Ascending aorta (tissue), 2 donors: ENCODE measurements at regions not wholly inside any gene's neighbourhood (a gene's known extent, or its start where the extent isn't known, plus 50 kb on each side); places are given as distances from the start of the nearest gene placed in this dataset.

Source experiments
- DNase-seq, 2 donors: peaks; one replicate each; pipeline ENCODE4 v3.0.0-alpha.2; 2019; ENCODE audit warnings: low spot score in 2 of 2
- H3K27ac ChIP-seq, 2 donors: fragments of 200-600 bp; sonication (generic); one replicate each; pipeline ENCODE4 v1.5.1; 2016 to 2017; ENCODE audit warnings: mild to moderate bottlenecking in 1 of 2
- H3K27me3 ChIP-seq: fragments of 200-600 bp; sonication (generic); one replicate; pipeline ENCODE4 v1.5.1; 2017
- H3K36me3 ChIP-seq, 2 donors: fragments of 200-600 bp; sonication (generic); one replicate each; pipeline ENCODE4 v1.5.1; 2016
- H3K4me1 ChIP-seq, 2 donors: fragments of 200-600 bp; sonication (generic); one replicate each; pipeline ENCODE4 v1.5.1; 2016 to 2017; ENCODE audit warnings: mild to moderate bottlenecking in 1 of 2
- H3K4me3 ChIP-seq, 2 donors: fragments of 200-600 bp; sonication (generic); one replicate each; pipeline ENCODE4 v1.5.1; 2016 to 2017; ENCODE audit warnings: mild to moderate bottlenecking in 1 of 2
- H3K9me3 ChIP-seq, 2 donors: fragments of 200-600 bp; sonication (generic); one replicate each; pipeline ENCODE4 v1.5.1; 2016
- intact Hi-C: fragments of 100-400 bp; cut with DNase I; formaldehyde crosslinking; loops from one replicate; pipeline ENCODE4 v1.15.1; 2023
- TF ChIP-seq, protein P1 (sequence below), 3 experiments: fragments of 200-600 bp in 2 of 3; fragments of 450-650 bp in 1 of 3; sonication (generic) in 2 of 3; IDR thresholded peaks; one replicate each; pipeline ENCODE4 v1.5.1; 2016 to 2019; ENCODE audit warnings: antibody characterized with exemption in 3 of 3, mild to moderate bottlenecking in 1 of 3, moderate library complexity in 1 of 3

DNA sequence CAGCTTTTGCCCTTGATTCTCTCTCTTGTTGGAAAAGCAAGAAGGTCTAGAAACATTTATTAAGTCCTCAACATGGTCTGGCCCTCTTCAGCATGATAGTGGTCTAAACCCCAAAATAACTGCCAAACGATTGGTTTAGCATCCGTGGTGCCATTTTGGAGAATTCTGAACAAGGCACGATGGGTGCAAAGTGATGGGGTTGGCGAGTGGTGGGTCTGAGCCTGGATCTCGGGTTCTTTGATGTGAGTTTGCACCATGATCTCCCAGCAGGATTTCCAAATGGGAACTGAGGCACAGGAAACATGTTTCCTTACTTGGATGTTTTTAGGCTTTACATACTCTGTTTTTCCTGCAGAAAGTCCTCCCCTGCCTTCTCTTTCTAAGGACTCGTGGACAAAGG, 240.3 kb downstream of the MYCN start:
- no peaks in the 10 kb centered on the region for H3K4me1 ChIP-seq
- H3K27ac ChIP-seq, result no peak overlapping the region
- TF ChIP-seq, protein P1, sequence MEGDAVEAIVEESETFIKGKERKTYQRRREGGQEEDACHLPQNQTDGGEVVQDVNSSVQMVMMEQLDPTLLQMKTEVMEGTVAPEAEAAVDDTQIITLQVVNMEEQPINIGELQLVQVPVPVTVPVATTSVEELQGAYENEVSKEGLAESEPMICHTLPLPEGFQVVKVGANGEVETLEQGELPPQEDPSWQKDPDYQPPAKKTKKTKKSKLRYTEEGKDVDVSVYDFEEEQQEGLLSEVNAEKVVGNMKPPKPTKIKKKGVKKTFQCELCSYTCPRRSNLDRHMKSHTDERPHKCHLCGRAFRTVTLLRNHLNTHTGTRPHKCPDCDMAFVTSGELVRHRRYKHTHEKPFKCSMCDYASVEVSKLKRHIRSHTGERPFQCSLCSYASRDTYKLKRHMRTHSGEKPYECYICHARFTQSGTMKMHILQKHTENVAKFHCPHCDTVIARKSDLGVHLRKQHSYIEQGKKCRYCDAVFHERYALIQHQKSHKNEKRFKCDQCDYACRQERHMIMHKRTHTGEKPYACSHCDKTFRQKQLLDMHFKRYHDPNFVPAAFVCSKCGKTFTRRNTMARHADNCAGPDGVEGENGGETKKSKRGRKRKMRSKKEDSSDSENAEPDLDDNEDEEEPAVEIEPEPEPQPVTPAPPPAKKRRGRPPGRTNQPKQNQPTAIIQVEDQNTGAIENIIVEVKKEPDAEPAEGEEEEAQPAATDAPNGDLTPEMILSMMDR (IDR thresholded peaks at IDR 0.05), result no peak
- intact Hi-C loops, result no loop called here
- H3K4me3 ChIP-seq, result no peak overlapping the region
- no peak for DNase-seq
- no peaks in the 10 kb centered on the region for H3K27me3 ChIP-seq
- H3K9me3 ChIP-seq, result no peaks in the 10 kb centered on the region
- no peaks in the 10 kb centered on the region for H3K36me3 ChIP-seq

DNA sequence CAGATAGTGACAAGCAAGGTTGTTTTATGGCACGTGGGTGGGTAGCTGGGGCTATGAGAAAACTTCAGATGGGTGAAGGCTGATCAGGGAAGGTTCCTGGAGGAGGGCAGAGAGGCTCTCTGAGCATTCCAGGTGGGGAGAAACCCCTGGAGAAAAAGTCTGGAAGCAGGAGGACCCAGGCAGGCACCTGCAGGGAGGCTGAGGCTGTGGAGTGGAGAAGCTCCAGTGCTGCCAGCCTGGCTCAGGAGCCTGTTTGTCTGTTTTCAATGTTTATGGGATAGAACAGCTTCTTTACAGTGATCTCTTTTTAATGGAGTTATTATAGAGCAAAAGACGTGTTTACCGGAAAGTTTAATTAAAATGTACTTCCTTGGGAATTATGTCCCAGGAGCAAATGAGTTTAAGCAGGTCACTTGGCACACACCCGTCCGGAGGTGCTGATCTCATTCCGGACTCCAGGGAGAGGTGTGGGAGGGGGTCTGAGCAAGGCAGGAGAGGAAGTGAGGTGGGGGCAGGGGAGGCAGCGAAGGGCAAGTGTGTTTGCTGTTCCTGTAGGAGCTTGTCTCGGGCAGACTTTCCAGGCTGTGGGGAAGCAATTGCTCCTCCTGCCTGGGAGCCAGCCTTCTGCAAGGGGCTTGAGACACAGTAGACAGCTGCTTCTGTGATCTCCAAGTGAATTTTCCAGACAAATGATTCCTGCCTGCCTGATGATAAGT, 239.5 kb downstream of the MYCN start:
- TF ChIP-seq, protein P1 (IDR thresholded peaks at IDR 0.05), result no peak
- Histone ChIP-seq H3K4me1 (no peaks in the 10 kb centered on the region), H3K36me3 (no peaks in the 10 kb centered on the region), H3K27ac (no peak overlapping the region), H3K27me3 (no peaks in the 10 kb centered on the region), H3K4me3 (no peak overlapping the region), H3K9me3 (no peaks in the 10 kb centered on the region)
- DNase-seq, result no peak
- intact Hi-C loops, result no loop called here

DNA sequence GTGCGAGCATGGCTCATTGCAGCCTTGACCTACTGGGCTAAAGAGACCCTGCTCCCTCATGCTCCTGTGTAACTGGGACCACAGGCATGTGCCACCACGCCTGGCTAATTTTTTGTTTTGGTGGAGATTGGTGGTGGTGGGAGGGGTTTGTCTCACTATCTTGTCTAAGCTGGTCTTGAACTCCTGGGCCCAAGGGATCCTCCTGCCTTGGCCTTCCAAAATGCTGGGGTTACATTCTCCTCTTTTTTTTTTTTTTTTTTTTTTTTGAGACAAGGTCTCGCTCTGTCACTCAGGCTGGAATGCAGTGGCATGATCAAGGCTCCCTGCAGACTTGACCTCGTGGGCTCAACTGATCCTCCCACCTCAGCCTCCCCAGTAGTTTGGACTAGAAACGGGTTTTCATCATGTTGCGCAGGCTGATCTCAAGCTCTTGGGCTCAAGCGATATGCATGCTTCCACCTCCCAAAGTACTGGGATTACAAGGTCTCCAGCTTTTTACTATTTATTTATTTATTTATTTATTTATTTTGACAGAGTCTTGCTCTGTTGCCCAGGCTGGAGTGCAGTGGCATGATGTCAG, 238.3 kb downstream of the MYCN start:
- no peak overlapping the region for H3K4me3 ChIP-seq
- intact Hi-C loops, result no loop called here
- TF ChIP-seq, protein P1 (IDR thresholded peaks at IDR 0.05), result no peak

DNA sequence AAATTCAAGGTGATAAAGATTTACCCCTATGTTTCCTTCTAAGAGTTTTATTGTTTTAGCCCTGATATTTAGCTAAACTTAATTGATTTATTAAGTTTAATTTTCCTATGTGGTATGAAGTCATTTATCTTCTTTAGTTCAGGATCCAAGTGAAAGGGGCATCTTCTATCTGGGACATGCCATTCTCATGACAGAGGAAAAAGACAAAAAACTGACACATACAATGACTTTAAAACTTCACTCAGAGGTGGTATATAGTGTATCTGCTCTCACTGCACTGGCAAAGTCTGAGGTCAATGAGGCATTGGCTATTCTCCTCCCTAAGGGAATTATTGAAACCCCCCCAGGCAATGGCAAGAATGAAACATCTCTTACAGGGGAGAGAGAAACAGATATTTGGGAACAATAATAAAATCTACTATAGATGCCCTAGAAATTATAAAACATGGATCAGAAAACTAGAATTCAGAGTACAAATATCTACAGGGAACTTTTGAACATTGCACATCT, 237.4 kb downstream of the MYCN start:
- Histone ChIP-seq H3K9me3 (no peaks in the 10 kb centered on the region), H3K27me3 (no peaks in the 10 kb centered on the region), H3K36me3 (no peaks in the 10 kb centered on the region), H3K27ac (no peak overlapping the region), H3K4me3 (no peak overlapping the region), H3K4me1 (no peaks in the 10 kb centered on the region)
- DNase-seq, result no peak
- intact Hi-C loops, result no loop called here
- TF ChIP-seq, protein P1 (IDR thresholded peaks at IDR 0.05), result no peak

More for the DNA sequence above, 238.3 kb downstream of the MYCN start:
- no peak for DNase-seq
- Histone ChIP-seq H3K4me1 (no peaks in the 10 kb centered on the region), H3K27ac (no peak overlapping the region), H3K9me3 (no peaks in the 10 kb centered on the region), H3K27me3 (no peaks in the 10 kb centered on the region), H3K36me3 (no peaks in the 10 kb centered on the region)

DNA sequence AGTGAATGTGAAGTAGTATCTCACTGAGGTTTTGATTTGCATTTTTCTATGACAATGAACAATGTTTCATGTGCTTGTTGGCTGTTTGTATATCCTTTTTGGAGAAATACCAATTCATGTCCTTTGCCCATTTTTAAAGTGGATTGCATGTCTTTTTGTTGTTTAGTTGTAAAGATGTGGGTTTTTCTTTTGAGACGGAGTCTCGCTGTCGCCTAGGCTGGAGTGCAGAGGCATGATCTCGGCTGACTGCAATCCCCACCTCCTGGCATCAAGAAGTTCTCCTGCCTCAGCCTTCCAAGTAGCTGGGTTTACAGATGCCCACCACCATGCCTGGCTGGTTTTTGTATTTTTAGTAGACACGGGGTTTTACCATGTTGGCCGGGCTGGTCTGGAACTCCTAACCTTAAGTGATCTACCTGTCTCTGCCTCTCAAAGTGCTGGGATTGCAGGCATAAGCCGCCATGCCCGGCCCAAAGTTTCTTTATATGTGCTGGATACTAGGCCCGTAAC, 236.7 kb downstream of the MYCN start:
- H3K4me3 ChIP-seq, result no peak overlapping the region
- H3K4me1 ChIP-seq, result no peaks in the 10 kb centered on the region
- intact Hi-C loops, result no loop called here
- TF ChIP-seq, protein P1 (IDR thresholded peaks at IDR 0.05), result no peak
- no peaks in the 10 kb centered on the region for H3K27me3 ChIP-seq
- no peaks in the 10 kb centered on the region for H3K9me3 ChIP-seq
- H3K36me3 ChIP-seq, result no peaks in the 10 kb centered on the region
- no peak for DNase-seq
- no peak overlapping the region for H3K27ac ChIP-seq
